ENCODE measurements at regions not wholly inside any gene's neighbourhood (a gene's known extent, or its start where the extent isn't known, plus 50 kb on each side); places are given as distances from the start of the nearest gene placed in this dataset.

GRCh38 chr5:82491397-82491796, 213.2 kb upstream of the RPS23 start:
- Histone ChIP-seq H4K20me1 (ENCODE audit: insufficient read depth, low read length) (no peaks in the 10 kb centered on the region), H3K9me3 (ENCODE audit: low read depth, low read length) (no peaks in the 10 kb centered on the region), H3K79me2 (ENCODE audit: insufficient read depth, low read length) (no peaks in the 10 kb centered on the region), H3K4me3 (ENCODE audit: insufficient read depth, low read length) (no peak overlapping the region), H2AFZ (ENCODE audit: low read length) (no peak overlapping the region), H3K4me1 (ENCODE audit: insufficient read depth, low read length) (no peaks in the 10 kb centered on the region), H3K27ac (ENCODE audit: low read depth, low read length) (no peak overlapping the region), H3K27me3 (ENCODE audit: insufficient read depth, low read length) (no peaks in the 10 kb centered on the region), H3K36me3 (ENCODE audit: insufficient read depth, low read length) (no peaks in the 10 kb centered on the region), H3K4me2 (ENCODE audit: insufficient read depth, low read length) (no peak overlapping the region)
- no peak for TF ChIP-seq CTCF (IDR thresholded peaks at IDR 0.05; ENCODE audit: extremely low read depth, low read depth, low read length)
- DNase-seq (ENCODE audit: insufficient read length, low spot score, missing footprints): no peak

GRCh38 chr5:82489683-82490082, 211.5 kb upstream of the RPS23 start:
- Histone ChIP-seq H4K20me1 (ENCODE audit: insufficient read depth, low read length) (no peaks in the 10 kb centered on the region), H3K4me2 (ENCODE audit: insufficient read depth, low read length) (no peak overlapping the region), H3K9me3 (ENCODE audit: low read depth, low read length) (no peaks in the 10 kb centered on the region), H3K4me1 (ENCODE audit: insufficient read depth, low read length) (no peaks in the 10 kb centered on the region), H3K79me2 (ENCODE audit: insufficient read depth, low read length) (no peaks in the 10 kb centered on the region), H3K27ac (ENCODE audit: low read depth, low read length) (no peak overlapping the region), H2AFZ (ENCODE audit: low read length) (no peak overlapping the region), H3K27me3 (ENCODE audit: insufficient read depth, low read length) (no peaks in the 10 kb centered on the region), H3K4me3 (ENCODE audit: insufficient read depth, low read length) (no peak overlapping the region), H3K36me3 (ENCODE audit: insufficient read depth, low read length) (no peaks in the 10 kb centered on the region)
- TF ChIP-seq CTCF (IDR thresholded peaks at IDR 0.05; ENCODE audit: extremely low read depth, low read depth, low read length): no peak
- no peak for DNase-seq (ENCODE audit: insufficient read length, low spot score, missing footprints)

- Histone ChIP-seq H3K4me2 (ENCODE audit: insufficient read depth, low read length) (no peak overlapping the region), H4K20me1 (ENCODE audit: insufficient read depth, low read length) (no peaks in the 10 kb centered on the region), H3K36me3 (ENCODE audit: insufficient read depth, low read length) (no peaks in the 10 kb centered on the region), H3K9me3 (ENCODE audit: low read depth, low read length) (no peaks in the 10 kb centered on the region), H3K27ac (ENCODE audit: low read depth, low read length) (no peak overlapping the region), H3K4me1 (ENCODE audit: insufficient read depth, low read length) (no peaks in the 10 kb centered on the region), H3K79me2 (ENCODE audit: insufficient read depth, low read length) (no peaks in the 10 kb centered on the region), H3K27me3 (ENCODE audit: insufficient read depth, low read length) (no peaks in the 10 kb centered on the region), H2AFZ (ENCODE audit: low read length) (no peak overlapping the region), H3K4me3 (ENCODE audit: insufficient read depth, low read length) (no peak overlapping the region)
- DNase-seq (ENCODE audit: insufficient read length, low spot score, missing footprints): no peak
- TF ChIP-seq CTCF (IDR thresholded peaks at IDR 0.05; ENCODE audit: extremely low read depth, low read depth, low read length): no peak
Measured at GRCh38 chr5:82487131-82487530, 209.0 kb upstream of the RPS23 start.

- H3K4me2 ChIP-seq (ENCODE audit: insufficient read depth, low read length): peak overlapping the region; percentile 80
- no peak for TF ChIP-seq CTCF (IDR thresholded peaks at IDR 0.05; ENCODE audit: extremely low read depth, low read depth, low read length)
- no peaks in the 10 kb centered on the region for H3K36me3 ChIP-seq (ENCODE audit: insufficient read depth, low read length)
- H3K4me3 ChIP-seq (ENCODE audit: insufficient read depth, low read length): peak overlapping the region; percentile 35
- no peaks in the 10 kb centered on the region for H3K27me3 ChIP-seq (ENCODE audit: insufficient read depth, low read length)
- H3K9me3 ChIP-seq (ENCODE audit: low read depth, low read length): no peaks in the 10 kb centered on the region
- H4K20me1 ChIP-seq (ENCODE audit: insufficient read depth, low read length): no peaks in the 10 kb centered on the region
- DNase-seq (ENCODE audit: insufficient read length, low spot score, missing footprints): no peak
- peak overlapping the region; percentile 91 for H2AFZ ChIP-seq (ENCODE audit: low read length)
- no peaks in the 10 kb centered on the region for H3K79me2 ChIP-seq (ENCODE audit: insufficient read depth, low read length)
- no peaks in the 10 kb centered on the region for H3K4me1 ChIP-seq (ENCODE audit: insufficient read depth, low read length)
- H3K27ac ChIP-seq (ENCODE audit: low read depth, low read length): no peak overlapping the region
Measured at GRCh38 chr5:82480331-82480730, 202.2 kb upstream of the RPS23 start.
